ENCODE measurements at regions not wholly inside any gene's neighbourhood (a gene's known extent, or its start where the extent isn't known, plus 50 kb on each side); places are given as distances from the start of the nearest gene placed in this dataset.

DNA sequence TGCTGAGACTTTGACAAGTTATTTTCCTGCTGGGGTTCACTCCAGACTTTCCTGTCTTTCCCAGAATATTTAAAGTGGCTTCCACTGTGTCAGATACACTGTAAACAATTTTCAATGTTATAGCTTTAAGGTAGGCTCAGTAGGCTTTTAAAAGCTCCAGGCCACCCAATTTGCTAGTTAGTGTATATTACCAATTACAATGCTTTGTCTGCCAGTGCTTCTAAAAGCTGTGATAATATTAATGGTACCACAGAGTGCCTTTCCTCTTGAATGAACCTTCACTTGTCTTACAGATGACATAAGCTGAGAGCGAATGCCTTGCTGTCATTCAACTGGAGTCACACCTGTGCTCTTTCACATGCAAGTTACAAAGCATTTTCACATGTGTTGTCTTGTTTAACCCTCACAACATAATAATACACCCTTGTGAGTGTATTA lies 239.7 kb upstream of the HTR2A start:
- Histone ChIP-seq H3K4me2 (no peak overlapping the region), H4K20me1 (no peaks in the 10 kb centered on the region), H3K27me3 (no peaks in the 10 kb centered on the region), H3K9me3 (no peaks in the 10 kb centered on the region), H3K4me1 (no peaks in the 10 kb centered on the region), H3K27ac (no peak overlapping the region), H3K36me3 (no peaks in the 10 kb centered on the region), H3K9ac (no peak overlapping the region), H3K4me3 (no peak overlapping the region)
- TF ChIP-seq Cebpa-rat (IDR thresholded peaks at IDR 0.05): no peak

GRCh38 chr13:47135800-47136503 lies 239.1 kb upstream of the HTR2A start:
- Histone ChIP-seq H3K4me1 (no peaks in the 10 kb centered on the region), H3K9ac (no peak overlapping the region), H3K27me3 (no peaks in the 10 kb centered on the region), H4K20me1 (no peaks in the 10 kb centered on the region), H3K27ac (no peak overlapping the region), H3K36me3 (no peaks in the 10 kb centered on the region), H3K4me2 (no peak overlapping the region), H3K9me3 (no peaks in the 10 kb centered on the region), H3K4me3 (no peak overlapping the region)
- no peak for TF ChIP-seq Cebpa-rat (IDR thresholded peaks at IDR 0.05)

DNA sequence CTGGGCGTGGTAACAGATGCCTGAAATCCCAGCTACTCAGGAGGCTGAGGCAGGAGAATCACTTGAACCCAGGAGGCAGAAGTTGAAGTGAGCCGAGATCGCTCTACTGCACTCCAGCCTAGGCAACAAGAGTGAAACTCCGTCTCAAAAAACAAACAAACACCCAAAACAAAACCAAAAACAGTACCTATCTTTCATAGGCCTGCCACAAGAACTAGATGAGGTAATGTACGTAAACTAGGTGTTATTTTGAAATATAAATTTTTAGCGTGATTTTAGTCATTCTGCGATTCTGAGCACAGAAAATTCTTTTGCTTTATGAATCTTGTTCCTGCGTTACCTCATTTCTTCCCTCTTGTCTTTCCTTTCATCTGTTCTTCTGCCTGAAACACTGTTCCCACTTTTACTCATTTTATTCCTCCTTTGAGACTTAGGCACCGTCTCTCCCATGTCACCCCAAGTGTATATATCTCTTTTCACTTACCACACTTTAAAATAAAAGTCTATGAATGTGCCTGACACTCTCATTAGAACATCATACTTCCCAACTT lies 238.2 kb upstream of the HTR2A start:
- TF ChIP-seq Cebpa-rat (IDR thresholded peaks at IDR 0.05): no peak
- no peak overlapping the region for H3K4me2 ChIP-seq

DNA sequence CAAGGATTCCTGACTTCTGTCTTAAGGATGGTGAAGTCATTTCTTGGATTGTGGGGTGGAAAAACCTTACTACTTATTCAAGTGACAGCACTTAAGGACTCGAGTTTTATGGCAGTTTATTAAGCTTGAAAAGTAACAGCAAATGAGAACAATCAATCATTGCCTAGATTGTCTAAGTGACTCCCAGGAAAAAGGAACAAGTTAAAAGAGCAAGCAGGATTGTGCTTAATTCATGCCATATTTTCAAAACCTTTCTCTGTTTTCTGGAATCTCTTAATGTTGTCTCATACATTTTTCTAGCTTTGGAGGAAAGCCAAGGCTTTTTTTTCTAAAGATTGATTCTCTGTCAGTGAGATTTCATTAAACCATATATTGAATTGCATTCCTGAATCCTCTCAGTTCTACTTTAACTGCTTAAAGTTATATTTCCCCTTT lies 236.2 kb upstream of the HTR2A start:
- H4K20me1 ChIP-seq: no peaks in the 10 kb centered on the region
- no peak overlapping the region for H3K9ac ChIP-seq
- no peak overlapping the region for H3K4me2 ChIP-seq
- no peaks in the 10 kb centered on the region for H3K27me3 ChIP-seq
- no peak for TF ChIP-seq Cebpa-rat (IDR thresholded peaks at IDR 0.05)
- H3K4me1 ChIP-seq: peaks cover 23% of the 10 kb centered on the region
- no peaks in the 10 kb centered on the region for H3K9me3 ChIP-seq
- H3K36me3 ChIP-seq: no peaks in the 10 kb centered on the region
- H3K4me3 ChIP-seq: no peak overlapping the region
- H3K27ac ChIP-seq: no peak overlapping the region

More for the DNA sequence above, 238.2 kb upstream of the HTR2A start:
- Histone ChIP-seq H3K9me3 (no peaks in the 10 kb centered on the region), H3K27ac (no peak overlapping the region), H3K4me1 (peaks cover 9% of the 10 kb centered on the region), H3K9ac (no peak overlapping the region), H3K36me3 (no peaks in the 10 kb centered on the region), H3K27me3 (no peaks in the 10 kb centered on the region), H4K20me1 (no peaks in the 10 kb centered on the region), H3K4me3 (no peak overlapping the region)

DNA sequence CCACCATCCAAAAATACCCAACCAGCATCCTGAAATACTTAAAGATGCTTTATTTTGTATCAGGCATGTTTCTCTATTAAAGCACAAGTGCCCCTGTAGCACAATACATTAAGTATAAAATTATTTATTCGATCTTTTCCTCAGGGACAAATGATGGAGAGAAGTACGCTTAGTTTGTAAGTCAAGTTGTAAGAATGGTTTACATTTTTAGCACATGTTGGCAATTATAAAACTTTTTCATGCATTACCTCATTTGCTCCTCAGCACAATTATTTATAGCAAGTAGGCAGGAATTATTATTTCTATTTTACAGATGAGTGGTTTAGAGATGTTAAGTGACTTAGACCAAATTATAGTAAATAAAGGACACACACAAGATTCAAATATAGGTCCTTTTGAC lies 232.6 kb upstream of the HTR2A start:
- no peaks in the 10 kb centered on the region for H3K36me3 ChIP-seq
- no peaks in the 10 kb centered on the region for H4K20me1 ChIP-seq
- H3K9ac ChIP-seq: no peak overlapping the region
- peak overlapping the region; percentile 53 for H3K4me2 ChIP-seq
- no peak overlapping the region for H3K27ac ChIP-seq
- H3K4me3 ChIP-seq: no peak overlapping the region
- peaks cover 23% of the 10 kb centered on the region for H3K4me1 ChIP-seq
- no peak for TF ChIP-seq Cebpa-rat (IDR thresholded peaks at IDR 0.05)
- H3K27me3 ChIP-seq: no peaks in the 10 kb centered on the region
- no peaks in the 10 kb centered on the region for H3K9me3 ChIP-seq

DNA sequence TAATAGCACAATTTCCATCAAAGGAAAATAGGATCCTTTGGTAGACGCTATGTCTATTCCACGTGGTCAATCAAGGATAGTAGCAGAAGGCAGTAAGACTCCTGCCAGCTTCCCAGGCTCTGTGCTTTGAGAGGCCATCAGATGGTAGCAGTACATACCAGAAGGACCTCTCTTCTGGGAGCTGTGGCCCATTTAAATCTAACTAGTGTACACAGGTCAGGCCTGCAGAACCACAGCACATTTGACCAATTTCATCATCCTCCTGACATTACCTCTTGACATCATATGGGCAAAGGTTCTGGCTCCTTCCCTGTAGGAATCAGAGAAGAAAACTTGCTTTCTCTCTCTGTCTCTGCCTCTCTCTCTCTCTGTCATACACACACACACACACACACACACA lies 229.6 kb upstream of the HTR2A start:
- Histone ChIP-seq H3K36me3 (no peaks in the 10 kb centered on the region), H3K4me3 (no peak overlapping the region), H3K27me3 (no peaks in the 10 kb centered on the region), H3K27ac (no peak overlapping the region), H3K9ac (no peak overlapping the region), H3K4me2 (no peak overlapping the region), H3K4me1 (peaks cover 25% of the 10 kb centered on the region), H3K9me3 (no peaks in the 10 kb centered on the region), H4K20me1 (no peaks in the 10 kb centered on the region)
- TF ChIP-seq Cebpa-rat (IDR thresholded peaks at IDR 0.05): no peak

GRCh38 chr13:47121092-47121763 lies 224.4 kb upstream of the HTR2A start:
- peak overlapping the region; percentile 31 for H3K4me2 ChIP-seq
- H3K36me3 ChIP-seq: no peaks in the 10 kb centered on the region
- no peak for TF ChIP-seq Cebpa-rat (IDR thresholded peaks at IDR 0.05)
- no peak overlapping the region for H3K9ac ChIP-seq
- H3K4me3 ChIP-seq: no peak overlapping the region
- H3K4me1 ChIP-seq: peaks cover 9% of the 10 kb centered on the region
- H3K27ac ChIP-seq: no peak overlapping the region
- H3K27me3 ChIP-seq: no peaks in the 10 kb centered on the region
- no peaks in the 10 kb centered on the region for H4K20me1 ChIP-seq
- H3K9me3 ChIP-seq: no peaks in the 10 kb centered on the region

DNA sequence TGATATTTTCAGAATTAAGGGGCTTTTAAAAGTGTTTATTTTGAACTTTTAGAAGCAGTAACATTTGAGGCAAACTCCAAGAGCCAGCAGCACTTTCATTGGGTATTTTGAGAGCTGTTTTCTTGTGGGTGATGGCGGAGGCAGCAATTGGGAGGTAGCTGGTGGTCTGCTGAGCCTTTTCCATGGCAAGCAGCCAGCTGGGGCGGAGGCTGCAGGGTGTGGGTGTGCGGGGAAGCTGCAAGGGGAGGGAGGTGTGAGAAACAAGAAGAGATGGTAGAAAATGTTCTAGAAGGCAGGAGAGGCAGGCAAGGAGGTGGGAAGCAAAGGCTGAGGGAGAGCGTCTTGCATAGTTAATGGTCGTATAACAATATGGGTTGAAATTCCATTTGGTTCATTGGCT lies 223.4 kb upstream of the HTR2A start:
- no peaks in the 10 kb centered on the region for H4K20me1 ChIP-seq
- peaks cover 9% of the 10 kb centered on the region for H3K4me1 ChIP-seq
- no peak overlapping the region for H3K4me2 ChIP-seq
- TF ChIP-seq Cebpa-rat (IDR thresholded peaks at IDR 0.05): no peak
- H3K27me3 ChIP-seq: no peaks in the 10 kb centered on the region
- no peak overlapping the region for H3K4me3 ChIP-seq
- no peak overlapping the region for H3K27ac ChIP-seq
- H3K36me3 ChIP-seq: no peaks in the 10 kb centered on the region
- H3K9ac ChIP-seq: no peak overlapping the region
- H3K9me3 ChIP-seq: no peaks in the 10 kb centered on the region

DNA sequence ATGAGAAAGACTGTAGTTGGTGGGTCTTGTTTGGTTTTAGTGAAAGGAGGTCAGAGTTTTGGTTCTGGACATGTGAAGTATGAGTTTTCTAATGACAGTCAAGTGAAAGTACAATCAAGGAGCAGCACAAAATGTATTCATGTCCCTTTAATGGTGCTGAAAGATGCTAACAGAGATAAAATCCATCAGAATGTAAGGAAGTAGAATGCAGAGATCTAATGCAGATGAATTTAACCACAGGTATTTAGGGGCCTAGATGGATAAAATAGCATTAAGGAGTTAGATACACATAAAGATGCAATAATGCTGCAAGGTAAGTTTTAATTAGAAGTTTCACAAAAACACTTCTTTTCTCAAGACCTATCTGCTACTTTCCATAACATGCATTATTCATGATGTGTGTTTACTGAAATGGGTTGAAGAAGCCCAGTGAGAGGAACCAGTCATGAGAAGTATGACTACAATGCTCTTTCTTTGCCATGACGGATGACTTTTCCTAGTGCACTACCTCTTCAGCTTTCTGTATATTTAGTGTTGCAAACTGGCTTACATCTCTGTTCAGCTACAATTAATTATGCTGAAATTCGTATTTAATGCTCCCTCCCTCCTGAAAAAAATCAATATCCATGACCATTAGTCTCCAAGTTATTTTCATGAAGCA lies 222.9 kb upstream of the HTR2A start:
- Histone ChIP-seq H3K4me1 (peaks cover 9% of the 10 kb centered on the region), H3K36me3 (no peaks in the 10 kb centered on the region), H3K27me3 (no peaks in the 10 kb centered on the region), H3K4me2 (no peak overlapping the region), H4K20me1 (no peaks in the 10 kb centered on the region), H3K4me3 (no peak overlapping the region), H3K27ac (no peak overlapping the region), H3K9me3 (no peaks in the 10 kb centered on the region), H3K9ac (no peak overlapping the region)
- no peak for TF ChIP-seq Cebpa-rat (IDR thresholded peaks at IDR 0.05)

DNA sequence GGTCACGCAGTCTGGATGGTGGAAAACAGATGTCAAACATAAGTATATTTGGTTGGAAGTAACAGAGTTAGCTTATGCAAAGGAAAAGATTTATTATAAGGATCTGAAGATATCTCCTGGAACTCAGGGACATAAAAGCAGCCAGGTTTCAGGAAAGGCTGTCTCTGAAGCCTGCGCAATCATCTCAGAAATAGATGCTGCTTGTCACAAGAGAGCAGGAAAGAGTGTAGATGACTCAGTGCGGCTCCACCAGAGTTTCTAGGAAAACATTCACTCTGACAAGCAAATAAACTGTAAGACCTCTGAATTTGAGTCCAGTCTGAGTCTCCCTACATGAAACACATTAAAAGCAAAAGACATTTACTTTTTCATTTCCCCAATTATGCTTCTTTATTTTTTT lies 220.4 kb upstream of the HTR2A start:
- Histone ChIP-seq H3K4me3 (no peak overlapping the region), H3K9ac (no peak overlapping the region), H3K4me1 (peaks cover 9% of the 10 kb centered on the region), H3K36me3 (no peaks in the 10 kb centered on the region), H3K27me3 (no peaks in the 10 kb centered on the region), H3K4me2 (no peak overlapping the region), H3K9me3 (no peaks in the 10 kb centered on the region), H4K20me1 (no peaks in the 10 kb centered on the region), H3K27ac (no peak overlapping the region)
- no peak for TF ChIP-seq Cebpa-rat (IDR thresholded peaks at IDR 0.05)
